GM12892 (cell line): ENCODE measurements at regions not wholly inside any gene's neighbourhood (a gene's known extent, or its start where the extent isn't known, plus 50 kb on each side); places are given as distances from the start of the nearest gene placed in this dataset.

Experiments used
- POLR2A ChIP-seq: IDR thresholded peaks from 2 replicates; pipeline ENCODE4 v1.6.1; 2011; ENCODE audit warnings: low read depth, low read length, control low read depth
- TAF1 ChIP-seq: IDR thresholded peaks from 2 replicates; pipeline ENCODE4 v1.6.1; 2011; ENCODE audit warnings: low read depth, mild to moderate bottlenecking, control low read depth, low read length, borderline replicate concordance

DNA sequence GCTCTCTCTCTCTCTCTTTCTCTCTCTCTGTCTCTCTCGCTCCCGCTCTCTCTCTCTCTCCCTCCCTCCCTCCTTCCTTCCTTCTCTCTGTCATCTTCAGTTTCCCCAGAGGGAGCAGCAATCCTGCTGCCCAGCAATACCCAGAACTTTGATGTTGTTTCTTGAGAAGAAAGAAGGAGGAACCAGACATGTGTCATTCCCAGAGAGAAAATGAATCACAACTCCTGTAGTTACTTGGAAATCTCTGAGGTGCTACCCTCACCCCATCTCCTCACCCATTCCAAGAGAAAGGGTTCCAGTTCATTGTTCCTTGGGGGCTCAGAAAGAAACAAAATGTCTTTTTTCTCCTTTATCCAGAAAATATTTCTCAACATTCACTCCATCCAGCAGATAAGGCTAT lies 449.1 kb downstream of the TNS1 start:
- TF ChIP-seq POLR2A, result no peak
- TF ChIP-seq TAF1, result no peak
